ENCODE measurements at regions not wholly inside any gene's neighbourhood (a gene's known extent, or its start where the extent isn't known, plus 50 kb on each side); places are given as distances from the start of the nearest gene placed in this dataset.

DNA sequence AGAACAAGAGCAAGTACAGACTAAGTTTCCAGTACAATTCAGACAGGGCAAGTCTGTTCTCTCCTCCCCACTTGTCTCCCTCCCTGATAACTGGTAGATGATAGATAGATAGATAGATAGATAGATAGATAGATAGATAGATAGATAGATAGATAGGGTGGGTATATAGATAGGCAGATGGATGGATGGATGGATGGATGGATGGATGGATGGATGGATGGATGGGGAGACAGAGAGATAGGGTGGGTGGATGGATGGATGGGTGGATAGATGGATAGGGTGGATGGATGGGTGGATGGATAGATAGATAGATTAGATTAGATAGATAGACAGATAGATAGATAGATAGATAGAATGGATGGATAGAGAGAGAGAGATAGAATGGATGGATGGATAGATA is 152.8 kb upstream of the MKLN1 start:
- H3K4me2 ChIP-seq (ENCODE audit: low read length), result 0 out of 2 replicates have a peak overlapping the region, but pooled peaks have one; percentile 74
- DNase-seq (ENCODE audit: low read depth, low spot score) (no peak), ATAC-seq (no peak)
- no peak overlapping the region for H3K27ac ChIP-seq (ENCODE audit: low read depth, low read length)
- no peak overlapping the region for H3K9ac ChIP-seq (ENCODE audit: low read length)
- ChIA-PET POLR2A (no interaction called here), CTCF (no interaction called here), RAD21 (ENCODE audit: low non-redundant PET in 1 of 2, low total read pairs in 2 of 2, uncharacterized antibody in 2 of 2, unreplicated experiment in 2 of 2) (no interaction called here)
- H3K9me3 ChIP-seq (ENCODE audit: control insufficient read depth in 1 of 2, insufficient read depth in 1 of 2, low read depth in 1 of 2, low read length in 2 of 2), result no peaks in the 10 kb centered on the region
- no peak overlapping the region for H2AFZ ChIP-seq (ENCODE audit: low read depth, low read length, poor library complexity, severe bottlenecking)
- no peak overlapping the region for H3K4me3 ChIP-seq (replicated peaks in 1 of 2; ENCODE audit: low read depth in 1 of 2, low read length in 2 of 2)
- no peaks in the 10 kb centered on the region for H3K79me2 ChIP-seq (ENCODE audit: insufficient read depth, low read length)
- intact Hi-C loops (cut with micrococcal nuclease), result no loop called here
- no peaks in the 10 kb centered on the region for H3K36me3 ChIP-seq (ENCODE audit: control insufficient read depth in 1 of 2, insufficient read depth in 2 of 2, low read length in 2 of 2)
- TF ChIP-seq EGR1 (IDR thresholded peaks at IDR 0.05; ENCODE audit: low read depth), result no peak
- TF ChIP-seq SRF (IDR thresholded peaks at IDR 0.05; ENCODE audit: low read depth), result no peak
- TF ChIP-seq CBX3 (IDR thresholded peaks at IDR 0.05; ENCODE audit: low read depth), result no peak
- TF ChIP-seq, protein P1, sequence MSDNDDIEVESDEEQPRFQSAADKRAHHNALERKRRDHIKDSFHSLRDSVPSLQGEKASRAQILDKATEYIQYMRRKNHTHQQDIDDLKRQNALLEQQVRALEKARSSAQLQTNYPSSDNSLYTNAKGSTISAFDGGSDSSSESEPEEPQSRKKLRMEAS (IDR thresholded peaks at IDR 0.05), result no peak
- no peak for TF ChIP-seq SIN3A (IDR thresholded peaks at IDR 0.05; ENCODE audit: low read depth)
- TF ChIP-seq EZH2 (IDR thresholded peaks at IDR 0.05), result no peak
- no peak for TF ChIP-seq CEBPB (IDR thresholded peaks at IDR 0.05; ENCODE audit: low read depth)
- no peak for TF ChIP-seq JUND (IDR thresholded peaks at IDR 0.05)
- TF ChIP-seq, protein P2, sequence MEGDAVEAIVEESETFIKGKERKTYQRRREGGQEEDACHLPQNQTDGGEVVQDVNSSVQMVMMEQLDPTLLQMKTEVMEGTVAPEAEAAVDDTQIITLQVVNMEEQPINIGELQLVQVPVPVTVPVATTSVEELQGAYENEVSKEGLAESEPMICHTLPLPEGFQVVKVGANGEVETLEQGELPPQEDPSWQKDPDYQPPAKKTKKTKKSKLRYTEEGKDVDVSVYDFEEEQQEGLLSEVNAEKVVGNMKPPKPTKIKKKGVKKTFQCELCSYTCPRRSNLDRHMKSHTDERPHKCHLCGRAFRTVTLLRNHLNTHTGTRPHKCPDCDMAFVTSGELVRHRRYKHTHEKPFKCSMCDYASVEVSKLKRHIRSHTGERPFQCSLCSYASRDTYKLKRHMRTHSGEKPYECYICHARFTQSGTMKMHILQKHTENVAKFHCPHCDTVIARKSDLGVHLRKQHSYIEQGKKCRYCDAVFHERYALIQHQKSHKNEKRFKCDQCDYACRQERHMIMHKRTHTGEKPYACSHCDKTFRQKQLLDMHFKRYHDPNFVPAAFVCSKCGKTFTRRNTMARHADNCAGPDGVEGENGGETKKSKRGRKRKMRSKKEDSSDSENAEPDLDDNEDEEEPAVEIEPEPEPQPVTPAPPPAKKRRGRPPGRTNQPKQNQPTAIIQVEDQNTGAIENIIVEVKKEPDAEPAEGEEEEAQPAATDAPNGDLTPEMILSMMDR (IDR thresholded peaks at IDR 0.05 in 2 of 3, conservative IDR thresholded peaks at IDR 0.05 in 1 of 3; ENCODE audit: borderline replicate concordance in 1 of 3, insufficient read depth in 1 of 3, low read depth in 2 of 3, low read length in 2 of 3), result no peak
- TF ChIP-seq YY1 (IDR thresholded peaks at IDR 0.05; ENCODE audit: extremely low read depth, insufficient replicate concordance, low read depth, low read length), result no peak
- TF ChIP-seq EZH2phosphoT487 (IDR thresholded peaks at IDR 0.05; ENCODE audit: borderline replicate concordance), result no peak
- TF ChIP-seq TCF7L2 (IDR thresholded peaks at IDR 0.05; ENCODE audit: borderline replicate concordance, extremely low read depth, insufficient read depth, insufficient read length), result no peak
- no peak for TF ChIP-seq SP1 (IDR thresholded peaks at IDR 0.05; ENCODE audit: low read depth)
- no peaks in the 10 kb centered on the region for H3K27me3 ChIP-seq (ENCODE audit: insufficient read depth, low read length)
- BruUV-seq (replicated peaks), result no TSS peak
- H3K4me1 ChIP-seq (ENCODE audit: control insufficient read depth in 1 of 2, insufficient read depth in 2 of 2, low read length in 2 of 2), result peaks cover 11 to 26% of the 10 kb centered on the region in 2 experiments
- H4K20me1 ChIP-seq (ENCODE audit: insufficient read depth), result no peaks in the 10 kb centered on the region
- H3K9me2 ChIP-seq (ENCODE audit: insufficient read depth), result no peaks in the 10 kb centered on the region
